ENCODE measurements at regions not wholly inside any gene's neighbourhood (a gene's known extent, or its start where the extent isn't known, plus 50 kb on each side); places are given as distances from the start of the nearest gene placed in this dataset.

- H3K27me3 ChIP-seq (ENCODE audit: control insufficient read depth, insufficient read depth, low read length, poor library complexity, severe bottlenecking): no peaks in the 10 kb centered on the region
- H3K27me3 Mint-ChIP-seq (ENCODE audit: insufficient read depth): no peaks in the 10 kb centered on the region
- no peaks in the 10 kb centered on the region for H3K36me3 ChIP-seq (ENCODE audit: control insufficient read depth, insufficient read depth, low read length)
- no peaks in the 10 kb centered on the region for H3K9me3 ChIP-seq (ENCODE audit: control insufficient read depth, low read length)
- H3K9ac ChIP-seq (ENCODE audit: extremely low read depth, low read length, poor library complexity, severe bottlenecking): no peak overlapping the region
- no peak overlapping the region for H3K4me3 Mint-ChIP-seq
- H3K36me3 Mint-ChIP-seq (ENCODE audit: low read depth): no peaks in the 10 kb centered on the region
- H3K4me1 ChIP-seq (ENCODE audit: control insufficient read depth, insufficient read depth, low read length): no peaks in the 10 kb centered on the region
- WGBS, 2 experiments (ENCODE audit: insufficient coverage in 1 of 2, insufficient read length in 1 of 2): 85% methylated on average over 5 of the region's 5 CpGs; no CpG with 5 or more reads in 1 of the 2 experiments
- H3K4me1 Mint-ChIP-seq: no peaks in the 10 kb centered on the region
- H3K9me3 Mint-ChIP-seq: no peaks in the 10 kb centered on the region
- H3K4me3 ChIP-seq (ENCODE audit: low read length): no peak overlapping the region
- no peak for DNase-seq
- H3K27ac Mint-ChIP-seq: no peak overlapping the region
- no peak overlapping the region for H3K27ac ChIP-seq (ENCODE audit: low read depth, low read length)
- TF ChIP-seq, protein P1, sequence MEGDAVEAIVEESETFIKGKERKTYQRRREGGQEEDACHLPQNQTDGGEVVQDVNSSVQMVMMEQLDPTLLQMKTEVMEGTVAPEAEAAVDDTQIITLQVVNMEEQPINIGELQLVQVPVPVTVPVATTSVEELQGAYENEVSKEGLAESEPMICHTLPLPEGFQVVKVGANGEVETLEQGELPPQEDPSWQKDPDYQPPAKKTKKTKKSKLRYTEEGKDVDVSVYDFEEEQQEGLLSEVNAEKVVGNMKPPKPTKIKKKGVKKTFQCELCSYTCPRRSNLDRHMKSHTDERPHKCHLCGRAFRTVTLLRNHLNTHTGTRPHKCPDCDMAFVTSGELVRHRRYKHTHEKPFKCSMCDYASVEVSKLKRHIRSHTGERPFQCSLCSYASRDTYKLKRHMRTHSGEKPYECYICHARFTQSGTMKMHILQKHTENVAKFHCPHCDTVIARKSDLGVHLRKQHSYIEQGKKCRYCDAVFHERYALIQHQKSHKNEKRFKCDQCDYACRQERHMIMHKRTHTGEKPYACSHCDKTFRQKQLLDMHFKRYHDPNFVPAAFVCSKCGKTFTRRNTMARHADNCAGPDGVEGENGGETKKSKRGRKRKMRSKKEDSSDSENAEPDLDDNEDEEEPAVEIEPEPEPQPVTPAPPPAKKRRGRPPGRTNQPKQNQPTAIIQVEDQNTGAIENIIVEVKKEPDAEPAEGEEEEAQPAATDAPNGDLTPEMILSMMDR (conservative IDR thresholded peaks at IDR 0.05): no peak
Measured at GRCh38 chr13:80164462-80164861, 176.5 kb downstream of the SPRY2 start.

DNA sequence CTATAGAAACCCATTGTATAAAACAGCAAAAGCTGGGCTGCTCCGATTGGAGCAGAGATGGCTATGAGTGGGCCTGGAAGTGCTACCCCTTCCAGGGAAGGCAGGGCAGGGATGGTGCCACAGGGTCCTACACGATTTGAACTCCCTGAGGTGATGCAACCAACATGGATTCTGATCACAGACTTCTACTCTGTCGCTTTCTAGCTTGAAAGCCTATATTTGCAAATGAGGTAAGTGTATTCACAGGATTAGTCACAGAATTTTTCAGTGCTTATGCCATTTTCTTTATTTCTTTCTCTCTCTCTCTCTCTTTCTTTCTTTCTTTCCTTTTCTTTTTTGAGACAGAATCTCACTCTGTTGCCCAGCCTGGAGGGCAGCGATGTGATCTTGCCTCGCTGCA lies 179.0 kb downstream of the SPRY2 start:
- H3K4me3 ChIP-seq (ENCODE audit: low read length): no peak overlapping the region

DNA sequence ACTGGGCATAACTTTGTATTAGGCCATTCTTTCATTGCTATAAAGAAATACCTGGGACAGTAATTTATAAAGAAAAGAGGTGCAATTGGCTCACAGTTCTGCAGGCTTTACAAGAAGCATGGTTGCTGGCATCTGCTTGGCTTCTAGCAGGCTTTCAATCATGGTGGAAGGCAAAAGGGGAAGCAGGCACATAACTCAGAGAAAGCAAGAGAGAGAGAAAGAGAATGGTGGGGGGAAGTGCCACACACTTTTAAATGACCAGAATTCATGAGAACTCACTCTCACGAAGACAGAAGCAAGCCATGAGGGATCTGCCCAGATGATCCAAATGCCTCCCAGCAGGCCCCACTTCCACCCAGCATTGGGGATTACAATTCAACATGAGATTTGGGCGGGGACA lies 179.7 kb downstream of the SPRY2 start:
- no peaks in the 10 kb centered on the region for H3K4me1 Mint-ChIP-seq
- WGBS, 2 experiments (ENCODE audit: insufficient coverage in 1 of 2, insufficient read length in 1 of 2): 82 to 86% methylated on average over 2 of the region's 2 CpGs

More for the DNA sequence above, 179.0 kb downstream of the SPRY2 start:
- H3K4me3 Mint-ChIP-seq: no peak overlapping the region
- H3K36me3 Mint-ChIP-seq (ENCODE audit: low read depth): no peaks in the 10 kb centered on the region
- H3K27ac ChIP-seq (ENCODE audit: low read depth, low read length): no peak overlapping the region
- H3K27ac Mint-ChIP-seq: no peak overlapping the region
- H3K27me3 Mint-ChIP-seq (ENCODE audit: insufficient read depth): no peaks in the 10 kb centered on the region
- H3K4me1 ChIP-seq (ENCODE audit: control insufficient read depth, insufficient read depth, low read length): no peaks in the 10 kb centered on the region
- H3K36me3 ChIP-seq (ENCODE audit: control insufficient read depth, insufficient read depth, low read length): no peaks in the 10 kb centered on the region
- no peaks in the 10 kb centered on the region for H3K9me3 Mint-ChIP-seq
- H3K4me1 Mint-ChIP-seq: no peaks in the 10 kb centered on the region
- no peak overlapping the region for H3K9ac ChIP-seq (ENCODE audit: extremely low read depth, low read length, poor library complexity, severe bottlenecking)
- H3K27me3 ChIP-seq (ENCODE audit: control insufficient read depth, insufficient read depth, low read length, poor library complexity, severe bottlenecking): no peaks in the 10 kb centered on the region
- TF ChIP-seq, protein P1 (conservative IDR thresholded peaks at IDR 0.05): no peak
- 89 to 94% methylated on average over 3 to 5 of the region's 5 CpGs for WGBS, 2 experiments (ENCODE audit: insufficient coverage in 1 of 2, insufficient read length in 1 of 2)
- DNase-seq: no peak
- H3K9me3 ChIP-seq (ENCODE audit: control insufficient read depth, low read length): no peaks in the 10 kb centered on the region

More for the DNA sequence above, 179.7 kb downstream of the SPRY2 start:
- TF ChIP-seq, protein P1 (conservative IDR thresholded peaks at IDR 0.05): no peak
- Histone ChIP-seq H3K36me3 (ENCODE audit: control insufficient read depth, insufficient read depth, low read length) (no peaks in the 10 kb centered on the region), H3K4me3 (ENCODE audit: low read length) (no peak overlapping the region), H3K9me3 (ENCODE audit: control insufficient read depth, low read length) (no peaks in the 10 kb centered on the region), H3K27ac (ENCODE audit: low read depth, low read length) (no peak overlapping the region), H3K9ac (ENCODE audit: extremely low read depth, low read length, poor library complexity, severe bottlenecking) (no peak overlapping the region), H3K27me3 (ENCODE audit: control insufficient read depth, insufficient read depth, low read length, poor library complexity, severe bottlenecking) (no peaks in the 10 kb centered on the region), H3K4me1 (ENCODE audit: control insufficient read depth, insufficient read depth, low read length) (no peaks in the 10 kb centered on the region)
- Mint-ChIP-seq H3K36me3 (ENCODE audit: low read depth) (no peaks in the 10 kb centered on the region), H3K27me3 (ENCODE audit: insufficient read depth) (no peaks in the 10 kb centered on the region), H3K9me3 (no peaks in the 10 kb centered on the region), H3K27ac (no peak overlapping the region), H3K4me3 (no peak overlapping the region)
- DNase-seq: no peak
